ENCODE measurements at regions not wholly inside any gene's neighbourhood (a gene's known extent, or its start where the extent isn't known, plus 50 kb on each side); places are given as distances from the start of the nearest gene placed in this dataset.

DNA sequence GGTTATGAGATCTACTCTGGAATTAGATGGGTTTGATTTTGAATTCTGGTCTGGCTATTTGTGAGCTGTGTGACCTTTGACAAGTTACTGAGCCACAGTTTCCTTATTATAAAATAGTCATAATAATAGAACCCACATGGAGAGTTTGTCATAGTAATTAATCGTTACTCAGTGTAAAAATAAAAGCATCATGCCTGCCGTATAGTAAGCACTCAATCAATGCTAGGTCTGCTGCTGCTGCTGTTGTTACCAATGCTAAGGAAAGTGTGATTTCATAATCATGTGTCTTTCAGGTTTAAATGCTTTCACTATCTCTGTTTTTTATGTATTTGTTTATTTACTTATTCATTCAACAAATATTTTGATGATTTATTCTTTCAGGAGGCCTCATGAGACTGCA lies 539.9 kb upstream of the SEL1L start:
- Histone ChIP-seq H4K20me1 (ENCODE audit: insufficient read depth, poor library complexity, severe bottlenecking) (no peaks in the 10 kb centered on the region), H2AFZ (no peak overlapping the region), H3K4me3 (no peak overlapping the region), H3K9me2 (replicated peaks; ENCODE audit: insufficient read depth) (peaks cover 5% of the 10 kb centered on the region), H3K27ac (no peak overlapping the region), H3K27me3 (no peaks in the 10 kb centered on the region), H3K36me3 (replicated peaks; ENCODE audit: insufficient read depth, low read depth) (no peaks in the 10 kb centered on the region), H3K4me1 (ENCODE audit: insufficient read depth) (no peaks in the 10 kb centered on the region), H3K9me3 (ENCODE audit: low read depth) (no peaks in the 10 kb centered on the region), H3K79me2 (no peaks in the 10 kb centered on the region), H3K4me2 (no peak overlapping the region)
- TF ChIP-seq EZH2 (IDR thresholded peaks at IDR 0.05; ENCODE audit: borderline replicate concordance) (no peak), EZH2phosphoT487 (IDR thresholded peaks at IDR 0.05; ENCODE audit: low read depth, severe bottlenecking, unreplicated experiment) (no peak)
- TF ChIP-seq, protein P1, sequence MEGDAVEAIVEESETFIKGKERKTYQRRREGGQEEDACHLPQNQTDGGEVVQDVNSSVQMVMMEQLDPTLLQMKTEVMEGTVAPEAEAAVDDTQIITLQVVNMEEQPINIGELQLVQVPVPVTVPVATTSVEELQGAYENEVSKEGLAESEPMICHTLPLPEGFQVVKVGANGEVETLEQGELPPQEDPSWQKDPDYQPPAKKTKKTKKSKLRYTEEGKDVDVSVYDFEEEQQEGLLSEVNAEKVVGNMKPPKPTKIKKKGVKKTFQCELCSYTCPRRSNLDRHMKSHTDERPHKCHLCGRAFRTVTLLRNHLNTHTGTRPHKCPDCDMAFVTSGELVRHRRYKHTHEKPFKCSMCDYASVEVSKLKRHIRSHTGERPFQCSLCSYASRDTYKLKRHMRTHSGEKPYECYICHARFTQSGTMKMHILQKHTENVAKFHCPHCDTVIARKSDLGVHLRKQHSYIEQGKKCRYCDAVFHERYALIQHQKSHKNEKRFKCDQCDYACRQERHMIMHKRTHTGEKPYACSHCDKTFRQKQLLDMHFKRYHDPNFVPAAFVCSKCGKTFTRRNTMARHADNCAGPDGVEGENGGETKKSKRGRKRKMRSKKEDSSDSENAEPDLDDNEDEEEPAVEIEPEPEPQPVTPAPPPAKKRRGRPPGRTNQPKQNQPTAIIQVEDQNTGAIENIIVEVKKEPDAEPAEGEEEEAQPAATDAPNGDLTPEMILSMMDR (IDR thresholded peaks at IDR 0.05; ENCODE audit: poor library complexity): no peak
- DNase-seq (ENCODE audit: low spot score): no peak
- WGBS (ENCODE audit: low lambda C conversion rate, missing lambda C conversion rate): 86% methylated on average over 2 of the region's 2 CpGs

DNA sequence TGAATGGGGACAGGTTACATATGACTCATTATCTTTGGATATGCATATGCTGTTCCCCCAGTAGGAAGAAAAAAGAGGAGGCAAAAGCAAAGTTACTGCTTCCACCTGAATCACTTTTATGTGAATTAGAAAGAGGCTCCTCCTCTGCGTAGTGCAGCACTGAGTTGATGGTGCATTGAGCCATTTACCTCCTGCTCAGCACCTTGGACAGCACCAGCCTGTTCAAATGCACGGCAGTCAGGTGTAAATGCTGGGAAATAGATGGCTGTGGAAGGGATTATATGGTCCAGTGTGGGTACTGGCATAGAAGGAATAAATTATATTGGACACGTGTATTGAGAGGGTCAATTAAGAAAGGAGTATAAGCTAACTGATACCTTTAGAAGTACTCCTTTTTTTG lies 541.9 kb upstream of the SEL1L start:
- Histone ChIP-seq H4K20me1 (ENCODE audit: insufficient read depth, poor library complexity, severe bottlenecking) (no peaks in the 10 kb centered on the region), H3K4me3 (no peak overlapping the region), H3K4me2 (no peak overlapping the region), H3K4me1 (ENCODE audit: insufficient read depth) (no peaks in the 10 kb centered on the region), H3K27me3 (no peaks in the 10 kb centered on the region), H3K9me2 (replicated peaks; ENCODE audit: insufficient read depth) (peaks cover 5% of the 10 kb centered on the region), H3K27ac (no peak overlapping the region), H3K9me3 (ENCODE audit: low read depth) (no peaks in the 10 kb centered on the region), H3K79me2 (no peaks in the 10 kb centered on the region), H3K36me3 (replicated peaks; ENCODE audit: insufficient read depth, low read depth) (no peaks in the 10 kb centered on the region), H2AFZ (no peak overlapping the region)
- TF ChIP-seq EZH2 (IDR thresholded peaks at IDR 0.05; ENCODE audit: borderline replicate concordance) (no peak), EZH2phosphoT487 (IDR thresholded peaks at IDR 0.05; ENCODE audit: low read depth, severe bottlenecking, unreplicated experiment) (no peak)
- TF ChIP-seq, protein P1 (IDR thresholded peaks at IDR 0.05; ENCODE audit: poor library complexity): no peak
- 8% methylated on average over 3 of the region's 3 CpGs for WGBS (ENCODE audit: low lambda C conversion rate, missing lambda C conversion rate)
- DNase-seq (ENCODE audit: low spot score): peak; percentile 85

DNA sequence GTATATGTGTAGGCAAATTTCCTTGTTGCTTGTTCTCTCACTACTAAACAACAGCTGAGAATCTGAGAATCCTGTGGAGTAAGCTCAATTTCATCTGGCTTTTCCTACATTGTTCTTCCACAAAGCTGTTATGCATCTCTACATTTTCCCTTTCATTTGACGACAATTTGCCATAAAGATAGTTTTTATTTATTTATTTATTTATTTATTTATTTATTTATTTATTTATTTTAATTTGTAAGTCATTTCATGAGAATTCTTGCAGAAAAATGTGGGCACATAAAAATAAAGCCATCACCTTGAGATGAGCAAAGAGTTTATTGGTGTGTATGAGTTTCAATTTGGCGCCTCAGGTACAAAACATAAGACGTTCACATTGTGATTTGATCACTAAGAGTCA lies 545.9 kb upstream of the SEL1L start:
- Histone ChIP-seq H3K4me2 (no peak overlapping the region), H3K4me3 (no peak overlapping the region), H2AFZ (no peak overlapping the region), H3K27me3 (no peaks in the 10 kb centered on the region), H3K4me1 (ENCODE audit: insufficient read depth) (no peaks in the 10 kb centered on the region), H3K36me3 (replicated peaks; ENCODE audit: insufficient read depth, low read depth) (no peaks in the 10 kb centered on the region), H4K20me1 (ENCODE audit: insufficient read depth, poor library complexity, severe bottlenecking) (no peaks in the 10 kb centered on the region), H3K27ac (no peak overlapping the region), H3K9me3 (ENCODE audit: low read depth) (no peaks in the 10 kb centered on the region), H3K9me2 (replicated peaks; ENCODE audit: insufficient read depth) (peaks cover 5% of the 10 kb centered on the region), H3K79me2 (no peaks in the 10 kb centered on the region)
- TF ChIP-seq EZH2phosphoT487 (IDR thresholded peaks at IDR 0.05; ENCODE audit: low read depth, severe bottlenecking, unreplicated experiment) (no peak), EZH2 (IDR thresholded peaks at IDR 0.05; ENCODE audit: borderline replicate concordance) (no peak)
- TF ChIP-seq, protein P1 (IDR thresholded peaks at IDR 0.05; ENCODE audit: poor library complexity): no peak
- WGBS (ENCODE audit: low lambda C conversion rate, missing lambda C conversion rate): 92% methylated on average over 3 of the region's 3 CpGs
- no peak for DNase-seq (ENCODE audit: low spot score)

DNA sequence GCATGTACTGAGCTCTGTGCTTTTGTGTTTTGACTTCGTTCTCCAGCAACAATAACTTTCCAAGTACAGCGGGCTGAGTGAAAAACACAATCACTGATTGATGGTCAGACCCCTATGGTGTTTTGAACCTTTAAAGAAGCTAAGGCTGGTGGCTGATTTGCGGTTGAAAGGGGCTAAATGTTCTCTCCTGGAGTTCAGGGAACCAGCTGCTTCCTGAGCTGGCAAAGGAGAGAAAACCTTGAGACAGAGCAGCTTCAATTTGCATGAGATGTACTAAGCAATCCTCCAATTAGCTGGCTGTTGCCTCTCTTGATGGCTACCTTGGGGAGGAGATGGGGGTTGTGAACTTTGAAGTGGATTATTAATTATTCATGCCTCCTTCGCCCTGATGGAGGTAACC lies 546.7 kb upstream of the SEL1L start:
- no peak for DNase-seq (ENCODE audit: low spot score)
- Histone ChIP-seq H3K4me3 (no peak overlapping the region), H3K9me2 (replicated peaks; ENCODE audit: insufficient read depth) (no peaks in the 10 kb centered on the region), H3K27me3 (no peaks in the 10 kb centered on the region), H3K27ac (no peak overlapping the region), H3K4me2 (no peak overlapping the region), H3K9me3 (ENCODE audit: low read depth) (no peaks in the 10 kb centered on the region), H3K79me2 (no peaks in the 10 kb centered on the region), H2AFZ (no peak overlapping the region), H3K36me3 (replicated peaks; ENCODE audit: insufficient read depth, low read depth) (no peaks in the 10 kb centered on the region), H4K20me1 (ENCODE audit: insufficient read depth, poor library complexity, severe bottlenecking) (no peaks in the 10 kb centered on the region), H3K4me1 (ENCODE audit: insufficient read depth) (no peaks in the 10 kb centered on the region)
- 22% methylated on average over 4 of the region's 4 CpGs for WGBS (ENCODE audit: low lambda C conversion rate, missing lambda C conversion rate)
- TF ChIP-seq, protein P1 (IDR thresholded peaks at IDR 0.05; ENCODE audit: poor library complexity): no peak
- no peak for TF ChIP-seq EZH2 (IDR thresholded peaks at IDR 0.05; ENCODE audit: borderline replicate concordance)
- TF ChIP-seq EZH2phosphoT487 (IDR thresholded peaks at IDR 0.05; ENCODE audit: low read depth, severe bottlenecking, unreplicated experiment): no peak
